ENCODE measurements at regions not wholly inside any gene's neighbourhood (a gene's known extent, or its start where the extent isn't known, plus 50 kb on each side); places are given as distances from the start of the nearest gene placed in this dataset.
"Not testable (repeated sequence)": the region's sequence is repeated elsewhere in the genome, so short reads cannot be mapped to it uniquely, and the experiment has no call there.

GRCh38 chr2:95654897-95655296 is 63.1 kb downstream of the TRIM43 start:
- in situ Hi-C loops (cut with MboI; ENCODE audit: low sequenced_read_pairs, unreplicated experiment); DNase-seq (ENCODE audit: low spot score): not testable (repeated sequence)

- DNase-seq (ENCODE audit: low spot score); in situ Hi-C loops (cut with MboI; ENCODE audit: low sequenced_read_pairs, unreplicated experiment): not testable (repeated sequence)
Measured at GRCh38 chr2:95656553-95656952, 64.8 kb downstream of the TRIM43 start.

GRCh38 chr2:95657937-95658336 is 66.1 kb downstream of the TRIM43 start:
- DNase-seq (ENCODE audit: low spot score); in situ Hi-C loops (cut with MboI; ENCODE audit: low sequenced_read_pairs, unreplicated experiment): not testable (repeated sequence)

GRCh38 chr2:95660766-95661562 is 69.2 kb downstream of the TRIM43 start:
- in situ Hi-C loops (cut with MboI; ENCODE audit: low sequenced_read_pairs, unreplicated experiment); DNase-seq (ENCODE audit: low spot score): not testable (repeated sequence)

GRCh38 chr2:95663471-95664441 is 72.0 kb downstream of the TRIM43 start:
- in situ Hi-C loops (cut with MboI; ENCODE audit: low sequenced_read_pairs, unreplicated experiment); DNase-seq (ENCODE audit: low spot score): not testable (repeated sequence)

- DNase-seq (ENCODE audit: low spot score); in situ Hi-C loops (cut with MboI; ENCODE audit: low sequenced_read_pairs, unreplicated experiment): not testable (repeated sequence)
Measured at GRCh38 chr2:95666636-95667035, 74.8 kb downstream of the TRIM43 start.

- DNase-seq (ENCODE audit: low spot score) = no peak
- no peak for TF ChIP-seq CTCF (IDR thresholded peaks at IDR 0.05; ENCODE audit: borderline replicate concordance, control extremely low read depth, extremely low read depth, insufficient read depth, missing control alignments)
- in situ Hi-C loops (cut with MboI; ENCODE audit: low sequenced_read_pairs, unreplicated experiment) = no loop called here
Measured at GRCh38 chr2:95667480-95667879, 75.7 kb downstream of the TRIM43 start.

GRCh38 chr2:95668934-95669333 is 77.1 kb downstream of the TRIM43 start:
- DNase-seq (ENCODE audit: low spot score); in situ Hi-C loops (cut with MboI; ENCODE audit: low sequenced_read_pairs, unreplicated experiment): not testable (repeated sequence)

- DNase-seq (ENCODE audit: low spot score) = no peak
- TF ChIP-seq CTCF (IDR thresholded peaks at IDR 0.05; ENCODE audit: borderline replicate concordance, control extremely low read depth, extremely low read depth, insufficient read depth, missing control alignments) = no peak
- in situ Hi-C loops (cut with MboI; ENCODE audit: low sequenced_read_pairs, unreplicated experiment) = no loop called here
Measured at GRCh38 chr2:95669441-95669991, 77.7 kb downstream of the TRIM43 start.

GRCh38 chr2:95670167-95670566 is 78.4 kb downstream of the TRIM43 start:
- DNase-seq (ENCODE audit: low spot score) = no peak
- TF ChIP-seq CTCF (IDR thresholded peaks at IDR 0.05; ENCODE audit: borderline replicate concordance, control extremely low read depth, extremely low read depth, insufficient read depth, missing control alignments) = no peak
- in situ Hi-C loops (cut with MboI; ENCODE audit: low sequenced_read_pairs, unreplicated experiment) = no loop called here
